ENCODE measurements at regions not wholly inside any gene's neighbourhood (a gene's known extent, or its start where the extent isn't known, plus 50 kb on each side); places are given as distances from the start of the nearest gene placed in this dataset.

DNA sequence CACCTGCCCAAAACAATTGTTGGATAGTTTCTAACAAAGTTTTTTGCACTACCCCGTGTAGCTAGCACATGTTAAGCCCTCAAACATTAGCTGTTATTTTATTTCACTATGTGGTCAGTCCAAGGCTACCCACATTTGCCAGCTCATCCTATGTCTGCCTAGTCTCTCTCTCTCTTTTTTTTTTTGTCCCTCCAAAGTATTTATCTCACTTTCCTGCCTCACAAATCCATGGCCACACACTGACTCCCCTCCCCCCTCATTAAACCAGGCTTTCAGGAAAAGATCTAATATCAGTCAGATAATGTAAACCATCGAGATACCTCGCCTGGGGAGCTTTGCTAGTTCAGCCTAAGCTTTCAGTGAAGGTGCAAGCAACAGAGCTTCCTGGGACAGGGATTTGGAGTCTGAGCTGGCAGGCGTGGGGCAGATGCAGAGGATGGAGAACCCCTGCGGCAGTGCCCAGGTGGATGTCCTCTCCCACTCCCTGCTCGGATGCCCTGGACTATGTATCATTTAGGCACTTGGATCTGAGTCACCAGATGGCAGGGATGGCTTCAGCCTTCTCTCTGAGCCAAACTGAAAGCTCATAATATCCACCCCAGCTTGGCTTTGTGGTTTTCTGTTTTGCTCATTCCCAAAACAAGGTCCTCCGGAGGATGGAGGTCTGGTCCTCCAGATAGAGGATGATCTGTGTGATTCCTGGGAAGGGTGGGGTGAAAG is 73.7 kb upstream of the FOXF1 start:
- no peak for DNase-seq (ENCODE audit: low read depth in 2 of 2)

DNA sequence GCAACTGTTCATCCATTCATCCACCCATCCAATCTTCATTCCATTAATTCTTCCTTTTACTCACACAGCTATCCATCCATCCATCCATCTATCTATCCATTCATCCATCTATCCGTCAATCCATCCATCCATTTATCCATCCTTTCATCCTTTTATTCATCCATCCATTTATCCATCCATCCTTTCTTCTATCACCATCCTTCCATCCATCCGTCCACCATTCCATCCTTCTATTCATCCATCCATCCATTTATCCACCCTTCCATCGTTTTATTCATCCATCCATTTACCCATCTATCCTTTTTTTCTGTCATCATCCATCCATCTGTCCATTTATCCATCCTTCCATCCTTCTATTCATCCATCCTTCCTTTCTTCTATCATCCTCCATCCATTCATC is 73.0 kb upstream of the FOXF1 start:
- no peak for DNase-seq (ENCODE audit: low read depth in 2 of 2)

DNA sequence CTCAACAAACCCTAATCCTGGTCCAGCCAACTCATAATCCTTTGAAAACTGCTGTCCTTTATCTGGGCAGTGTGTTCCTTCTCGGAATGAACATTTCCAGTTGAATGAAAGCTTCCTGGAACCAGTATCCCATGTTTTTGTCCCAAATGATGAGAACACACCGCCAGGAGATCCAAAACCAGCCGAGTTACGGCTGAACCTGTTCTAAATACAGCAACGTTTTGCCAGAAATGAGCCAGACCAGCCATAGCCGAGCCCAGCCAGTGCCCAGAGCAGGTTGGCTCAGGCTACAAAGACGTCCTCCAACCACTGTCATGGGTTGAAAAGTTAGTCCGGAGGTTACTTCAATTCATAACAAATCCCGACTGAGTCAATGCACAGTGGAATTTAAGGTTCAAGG is 67.6 kb upstream of the FOXF1 start:
- DNase-seq (ENCODE audit: low read depth in 2 of 2): no peak

DNA sequence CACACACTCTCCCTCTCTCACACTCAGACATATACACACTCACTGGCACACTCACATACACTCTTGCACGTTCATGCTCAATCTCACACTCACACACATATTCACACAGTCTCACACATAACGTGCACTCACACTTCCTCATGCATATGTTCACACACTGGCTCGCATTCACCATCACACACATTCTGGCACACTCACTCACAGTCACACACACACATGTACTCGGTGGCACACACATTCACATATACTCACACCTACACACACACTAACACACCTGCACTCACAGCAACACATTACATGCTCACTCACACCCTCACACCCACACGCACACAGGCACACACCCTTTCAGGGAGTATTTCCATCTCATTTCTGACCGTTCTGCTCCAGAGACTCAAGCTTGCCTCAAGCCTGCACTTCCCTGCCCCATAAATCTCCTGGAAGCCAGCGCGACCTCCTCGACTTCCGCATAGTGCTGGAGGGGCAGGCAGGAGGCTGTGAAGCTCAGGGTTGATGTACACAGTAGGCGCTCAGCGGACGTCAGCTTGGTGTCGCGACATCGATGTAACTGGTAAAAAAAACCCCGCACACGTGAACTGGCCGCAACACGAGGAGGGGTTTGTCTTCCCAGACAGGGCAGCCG is 66.7 kb upstream of the FOXF1 start:
- DNase-seq (ENCODE audit: low read depth in 2 of 2): no peak

DNA sequence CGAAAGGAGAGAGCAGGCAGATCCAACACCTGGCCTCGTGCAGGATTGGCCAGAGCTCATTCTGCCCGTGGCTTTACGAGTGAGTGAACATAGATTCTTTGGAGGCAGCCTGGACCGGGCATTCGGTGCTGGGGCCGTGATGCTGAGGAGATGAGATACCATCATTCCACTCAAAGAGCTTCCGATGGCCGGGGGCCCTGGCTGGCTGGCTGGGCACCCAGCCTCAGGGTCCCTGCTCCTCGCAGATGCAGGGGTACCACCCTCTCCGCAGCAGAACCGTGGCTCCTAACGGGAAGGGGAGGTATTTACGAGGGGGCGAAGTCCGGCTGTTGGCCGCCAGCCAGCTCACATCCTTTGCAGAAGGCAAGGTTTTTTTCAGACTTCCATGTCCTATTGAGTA is 66.1 kb upstream of the FOXF1 start:
- no peak for DNase-seq (ENCODE audit: low read depth in 2 of 2)

DNA sequence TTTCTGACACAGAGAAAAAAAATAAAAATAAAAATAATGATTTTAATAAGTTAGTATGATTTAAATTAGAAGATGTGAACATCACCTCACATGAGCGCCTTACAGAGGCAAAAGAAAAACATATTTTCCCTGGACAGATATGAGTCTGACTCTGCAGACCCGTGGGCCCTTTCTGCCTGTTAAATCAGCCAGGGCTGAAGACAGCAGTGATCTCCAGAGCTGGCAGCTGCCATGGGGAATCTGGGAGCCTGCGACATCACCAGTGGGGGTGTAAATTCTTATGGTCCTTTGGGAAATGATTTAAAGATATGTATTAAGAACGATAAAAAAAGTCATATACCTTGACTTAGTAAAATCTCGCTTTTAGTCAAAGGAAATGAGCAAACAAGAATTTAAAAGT is 65.7 kb upstream of the FOXF1 start:
- DNase-seq (ENCODE audit: low read depth in 2 of 2): no peak

DNA sequence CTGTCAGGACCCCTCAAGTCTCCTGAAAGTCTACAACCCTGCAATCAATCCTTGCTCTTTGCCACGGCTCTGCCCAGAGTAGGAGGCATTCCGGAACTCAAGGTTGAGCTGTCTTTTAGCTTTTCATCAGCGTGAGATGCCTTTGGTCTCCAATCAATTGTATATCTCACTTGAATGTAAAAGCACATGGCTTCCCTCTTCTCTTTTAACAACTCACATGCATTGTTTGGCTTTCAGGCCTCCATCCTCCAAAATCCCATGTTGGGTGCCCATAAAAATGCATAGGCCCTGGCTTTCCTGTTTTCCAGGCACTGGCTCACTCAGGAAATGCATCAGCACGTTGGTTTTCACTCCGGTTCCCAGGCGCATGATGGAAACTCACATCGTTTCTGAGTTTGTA is 64.0 kb upstream of the FOXF1 start:
- DNase-seq (ENCODE audit: low read depth in 2 of 2): no peak

DNA sequence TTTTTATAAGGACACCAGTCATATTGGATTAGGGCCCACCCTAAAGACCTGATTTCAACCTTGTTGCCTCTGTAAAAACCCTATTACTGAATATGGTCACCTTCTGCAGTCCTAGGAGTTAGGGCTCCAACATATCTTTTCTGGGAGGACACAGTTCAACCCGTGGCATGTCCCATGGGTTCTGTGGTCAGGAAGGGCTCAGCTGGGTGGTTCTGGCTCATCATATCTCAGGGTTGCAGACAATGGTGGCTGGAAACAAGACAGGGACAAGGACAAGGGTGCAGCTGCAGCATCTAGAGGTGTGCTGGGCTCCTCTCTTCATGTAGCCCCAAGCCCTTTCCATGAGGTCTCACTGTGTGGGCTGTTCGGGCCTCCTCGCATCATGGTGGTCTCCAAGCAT is 63.1 kb upstream of the FOXF1 start:
- no peak for DNase-seq (ENCODE audit: low read depth in 2 of 2)

DNA sequence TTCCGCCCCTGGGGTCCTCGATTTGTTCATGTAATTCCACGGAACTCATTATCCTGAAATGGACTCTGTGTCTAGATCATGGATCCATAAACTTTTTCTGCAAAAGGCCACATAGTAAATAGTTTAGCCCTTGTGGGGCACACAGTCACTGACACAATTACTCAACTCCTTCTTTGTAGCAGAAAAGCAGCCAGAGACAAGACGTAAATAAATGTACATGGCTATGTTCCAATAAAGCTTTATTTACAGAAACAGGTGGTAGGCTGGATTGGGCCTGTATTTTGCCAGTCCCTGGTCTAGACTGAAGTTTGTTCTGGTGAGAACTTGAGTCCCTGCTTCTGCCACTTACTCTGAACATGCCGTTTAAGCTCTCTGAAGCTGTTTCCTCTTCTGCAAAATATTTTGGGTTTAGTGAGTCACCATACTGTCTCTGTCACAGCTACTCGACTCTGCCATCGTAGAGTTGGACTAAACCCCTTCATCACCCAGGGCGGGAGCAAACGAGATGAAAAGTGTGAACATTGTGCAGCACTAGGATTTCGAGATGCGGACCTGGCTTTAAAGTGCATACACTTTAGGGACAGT is 61.9 kb upstream of the FOXF1 start:
- DNase-seq (ENCODE audit: low read depth in 2 of 2): no peak

DNA sequence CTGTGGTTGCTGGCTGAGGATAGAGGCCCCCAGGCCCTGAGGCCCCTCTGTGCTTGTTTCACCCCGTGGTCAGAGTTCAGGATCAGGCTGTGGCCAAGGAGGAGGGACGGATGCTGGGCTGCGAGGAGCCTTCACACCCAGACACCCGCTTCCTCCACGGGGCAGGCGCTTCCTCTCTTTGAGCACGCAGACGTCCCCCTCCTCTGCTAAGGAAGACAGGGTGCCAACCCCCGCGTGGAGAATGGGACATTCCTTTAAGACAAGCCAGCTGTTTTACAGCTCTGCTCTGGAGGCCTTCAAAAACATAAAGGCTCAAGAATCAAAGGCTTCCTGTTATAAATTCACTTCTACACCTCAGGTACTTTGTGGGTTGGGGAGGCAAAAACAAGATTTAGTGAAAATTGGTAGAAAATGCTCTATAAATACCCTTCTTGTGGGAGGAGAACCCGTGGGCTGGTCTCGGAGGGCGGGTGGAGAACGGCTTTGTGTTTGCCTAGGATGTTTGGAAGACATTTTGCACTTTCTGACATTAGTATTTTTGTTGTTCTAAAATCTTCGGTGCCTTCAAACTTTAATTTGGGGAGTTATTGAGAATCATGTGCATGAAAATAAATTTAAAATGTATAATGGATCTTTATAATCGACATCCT is 60.8 kb upstream of the FOXF1 start:
- DNase-seq (ENCODE audit: low read depth in 2 of 2): no peak

DNA sequence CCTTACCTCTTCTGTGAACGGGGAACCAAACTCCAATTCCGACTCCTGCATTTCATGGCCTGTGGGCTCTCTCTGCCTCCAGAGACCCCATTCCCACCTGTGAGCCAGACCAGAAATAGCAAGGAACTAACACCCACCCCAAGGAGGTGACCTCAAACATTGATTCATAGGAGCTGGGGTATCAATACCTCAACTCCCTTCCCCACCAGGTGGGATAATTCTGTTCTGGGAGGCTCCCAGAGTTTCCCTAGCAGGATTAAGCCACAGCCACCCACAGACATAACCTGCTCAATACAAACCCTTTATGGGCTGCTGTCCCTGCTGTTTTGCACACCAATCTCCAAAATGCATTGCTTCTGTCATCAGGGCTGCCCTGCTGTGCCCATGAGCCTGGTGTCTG is 59.6 kb upstream of the FOXF1 start:
- DNase-seq (ENCODE audit: low read depth in 2 of 2): no peak

DNA sequence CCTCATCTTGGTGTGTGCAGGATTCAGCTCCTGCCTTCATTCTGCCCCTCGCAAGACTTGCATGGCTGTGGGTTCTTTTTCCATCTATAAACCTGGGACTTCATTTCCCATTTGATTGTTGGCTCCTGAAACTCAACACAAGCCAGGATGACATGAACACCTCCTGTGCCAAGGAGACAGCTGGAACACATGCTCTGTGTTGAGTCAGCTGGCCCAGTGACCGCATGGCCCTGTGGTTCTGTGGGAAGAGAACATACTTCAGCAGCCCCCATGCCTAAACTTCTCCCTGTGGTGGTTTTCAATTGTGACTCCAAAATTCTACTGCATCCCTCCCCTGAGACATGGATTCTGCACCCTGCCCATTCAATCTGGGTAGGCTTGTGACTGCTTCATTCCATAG is 57.9 kb upstream of the FOXF1 start:
- DNase-seq (ENCODE audit: low read depth in 2 of 2): no peak

DNA sequence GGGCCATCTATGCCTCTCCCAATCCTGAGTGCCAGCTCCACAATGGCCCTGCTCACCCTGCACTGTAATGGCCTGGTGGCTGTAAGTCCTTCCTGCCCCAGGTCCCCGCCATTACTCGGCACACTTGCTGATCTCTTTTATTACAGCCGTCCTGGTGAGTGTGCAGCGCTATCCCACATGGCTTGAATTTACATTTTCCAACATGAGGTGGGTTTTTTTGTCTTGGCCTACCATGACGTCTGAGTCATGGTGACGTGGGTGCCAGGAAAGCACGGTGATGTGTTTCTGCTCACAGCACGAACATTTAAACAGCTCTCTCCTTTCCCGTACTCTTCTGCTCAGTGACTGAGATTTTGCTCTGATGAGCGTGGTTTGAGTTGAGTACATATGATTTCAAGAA is 55.2 kb upstream of the FOXF1 start:
- no peak for DNase-seq (ENCODE audit: low read depth in 2 of 2)

DNA sequence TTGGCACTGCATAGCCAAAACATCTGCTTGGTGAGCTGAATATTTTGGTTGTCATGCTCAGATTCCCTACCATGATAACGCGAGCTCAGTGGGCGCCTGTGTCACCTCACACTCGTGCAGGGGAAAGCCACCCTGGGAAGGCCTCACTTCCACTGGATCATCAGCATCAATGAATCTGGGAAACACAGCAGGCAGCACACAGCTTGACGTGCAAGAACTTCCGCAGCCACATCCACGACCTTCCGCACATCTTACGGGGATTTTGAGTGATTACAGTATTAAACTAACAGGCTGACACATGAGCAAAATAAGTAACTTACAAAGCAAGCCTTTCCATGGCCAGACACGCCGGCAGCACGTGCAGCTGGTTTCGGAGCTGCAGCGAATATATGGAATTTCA is 54.7 kb upstream of the FOXF1 start:
- no peak for DNase-seq (ENCODE audit: low read depth in 2 of 2)

DNA sequence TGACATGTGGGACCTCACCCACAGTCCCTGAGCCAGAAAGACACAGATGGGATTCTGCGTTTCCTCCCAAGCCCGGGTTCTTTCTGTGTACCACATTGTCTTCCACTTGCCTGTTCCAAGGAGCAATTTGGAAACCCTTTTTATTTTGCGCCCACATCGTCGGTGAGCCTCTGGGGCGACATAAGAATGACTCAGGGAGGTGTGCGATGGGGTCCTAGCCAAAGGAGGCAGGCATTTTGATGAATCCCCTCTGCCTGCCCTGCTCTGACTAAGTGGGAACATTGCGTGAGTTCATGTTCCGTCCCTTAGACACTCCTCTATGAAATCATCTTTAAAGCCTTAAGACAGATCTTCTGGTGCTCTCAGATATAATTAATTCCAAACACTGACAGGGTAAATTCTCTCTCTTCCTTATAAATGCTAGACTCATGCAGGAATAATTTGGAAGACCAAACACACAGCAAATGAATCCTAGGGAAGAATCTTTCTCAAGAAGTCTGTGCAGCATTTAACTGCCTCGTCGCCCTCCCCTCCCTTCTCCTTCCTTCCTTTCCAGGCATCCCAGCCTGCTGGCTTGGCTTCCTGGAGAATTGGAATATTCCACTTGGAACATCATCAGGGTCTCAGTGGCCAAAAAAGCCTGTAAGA is 52.7 kb upstream of the FOXF1 start:
- no peak for DNase-seq (ENCODE audit: low read depth in 2 of 2)

DNA sequence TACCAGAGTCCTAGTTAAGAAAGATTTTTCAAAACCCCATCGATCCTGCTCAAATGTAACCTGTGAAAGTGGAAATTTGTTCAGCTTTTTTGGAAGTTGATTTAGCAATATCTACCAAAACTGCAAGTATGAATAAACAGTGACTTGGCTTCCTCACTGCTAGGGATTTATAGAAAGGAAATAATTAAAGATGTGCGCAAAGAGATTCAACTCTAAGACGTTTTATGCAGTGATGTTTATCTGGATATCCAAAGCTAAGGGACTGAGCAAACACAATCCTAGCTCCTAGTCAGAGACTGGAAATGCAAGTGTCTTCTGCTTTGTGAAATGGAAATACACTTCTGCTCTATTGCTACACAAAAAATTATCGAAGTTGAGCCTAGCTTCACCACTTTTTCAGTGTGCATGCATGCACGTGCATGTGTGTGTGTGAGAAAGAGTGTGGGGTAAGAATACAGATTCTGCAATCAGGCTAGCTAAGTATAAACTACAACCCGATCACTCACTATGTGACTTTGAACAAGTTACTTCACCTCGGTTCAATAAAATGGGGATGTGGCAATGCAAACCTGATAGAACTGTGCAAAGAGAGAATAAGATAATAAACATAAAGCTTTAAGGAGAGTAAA is 52.1 kb upstream of the FOXF1 start:
- DNase-seq (ENCODE audit: low read depth in 2 of 2): no peak

DNA sequence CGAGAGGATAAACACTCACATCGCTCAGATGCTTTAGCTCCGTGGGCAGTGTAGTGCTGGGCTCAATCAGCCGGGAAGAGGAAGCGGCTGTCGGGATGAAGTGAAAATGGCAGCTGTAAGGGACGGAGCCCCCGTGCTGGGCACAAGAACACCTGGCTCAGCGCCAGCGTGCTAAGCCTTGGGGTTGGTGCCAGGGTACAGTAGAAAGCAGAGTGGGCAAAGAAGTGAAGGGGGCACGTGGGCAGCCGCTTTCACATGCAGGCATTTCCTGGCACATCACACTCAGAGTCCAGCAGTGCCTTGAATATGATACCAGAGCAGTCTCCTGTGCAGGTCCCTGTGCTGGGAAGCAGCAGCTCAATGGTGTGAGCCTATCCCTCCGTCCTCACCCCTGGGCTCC is 51.1 kb upstream of the FOXF1 start:
- no peak for DNase-seq (ENCODE audit: low read depth in 2 of 2)
